Right lobe of liver (tissue), 4 donors: ENCODE measurements at regions not wholly inside any gene's neighbourhood (a gene's known extent, or its start where the extent isn't known, plus 50 kb on each side); places are given as distances from the start of the nearest gene placed in this dataset.

Experiments used
- POLR2A ChIP-seq: fragments of 450-650 bp; IDR thresholded peaks from one replicate; pipeline ENCODE4 v1.6.1; 2017; ENCODE audit warnings: antibody characterized with exemption, mild to moderate bottlenecking
- TF ChIP-seq, protein P1 (sequence below), 4 donors: fragments of 200-600 bp in 3 of 4; fragments of 450-650 bp in 1 of 4; IDR thresholded peaks; one replicate each; pipeline versions ENCODE4 v1.5.1 to v1.8.0; 2016 to 2022; ENCODE audit warnings: antibody characterized with exemption in 4 of 4, mild to moderate bottlenecking in 2 of 4
- donor health status: DM: no; HTN: no; CAD: no.
- donor health status: DM: no; HTN: no; CAD: no.
- donor health status: DM: no; HTN: yes; CAD: no.

DNA sequence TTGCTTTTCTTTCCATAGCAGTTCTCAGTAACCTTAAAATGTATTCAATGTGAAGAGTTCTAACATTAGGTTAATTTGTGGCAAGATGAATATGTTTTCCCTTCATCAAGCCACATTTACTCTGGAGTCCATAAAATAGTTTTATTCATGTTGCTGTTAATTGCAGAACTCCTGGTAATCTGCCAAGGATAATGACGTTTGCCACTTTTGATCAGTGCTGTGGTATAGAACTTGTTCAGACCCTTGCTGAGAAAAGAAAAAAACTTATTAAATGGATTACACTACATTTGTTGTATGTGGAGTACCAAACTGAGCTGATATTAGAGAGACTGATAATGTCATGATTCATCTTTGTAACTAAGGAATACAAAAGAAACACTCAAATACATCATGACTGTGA is 212.4 kb upstream of the DMAC1 start:
- TF ChIP-seq, protein P1, sequence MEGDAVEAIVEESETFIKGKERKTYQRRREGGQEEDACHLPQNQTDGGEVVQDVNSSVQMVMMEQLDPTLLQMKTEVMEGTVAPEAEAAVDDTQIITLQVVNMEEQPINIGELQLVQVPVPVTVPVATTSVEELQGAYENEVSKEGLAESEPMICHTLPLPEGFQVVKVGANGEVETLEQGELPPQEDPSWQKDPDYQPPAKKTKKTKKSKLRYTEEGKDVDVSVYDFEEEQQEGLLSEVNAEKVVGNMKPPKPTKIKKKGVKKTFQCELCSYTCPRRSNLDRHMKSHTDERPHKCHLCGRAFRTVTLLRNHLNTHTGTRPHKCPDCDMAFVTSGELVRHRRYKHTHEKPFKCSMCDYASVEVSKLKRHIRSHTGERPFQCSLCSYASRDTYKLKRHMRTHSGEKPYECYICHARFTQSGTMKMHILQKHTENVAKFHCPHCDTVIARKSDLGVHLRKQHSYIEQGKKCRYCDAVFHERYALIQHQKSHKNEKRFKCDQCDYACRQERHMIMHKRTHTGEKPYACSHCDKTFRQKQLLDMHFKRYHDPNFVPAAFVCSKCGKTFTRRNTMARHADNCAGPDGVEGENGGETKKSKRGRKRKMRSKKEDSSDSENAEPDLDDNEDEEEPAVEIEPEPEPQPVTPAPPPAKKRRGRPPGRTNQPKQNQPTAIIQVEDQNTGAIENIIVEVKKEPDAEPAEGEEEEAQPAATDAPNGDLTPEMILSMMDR (IDR thresholded peaks at IDR 0.05): no peak
- no peak for TF ChIP-seq POLR2A
